ENCODE measurements at regions not wholly inside any gene's neighbourhood (a gene's known extent, or its start where the extent isn't known, plus 50 kb on each side); places are given as distances from the start of the nearest gene placed in this dataset.

GRCh38 chr16:79492036-79492435 is 108.5 kb downstream of the MAF start:
- in situ Hi-C loops (cut with MboI; ENCODE audit: low pct_unique_long_range_greater_than_20kb, low sequenced_read_pairs, unreplicated experiment) = no loop called here
- no peak for DNase-seq (ENCODE audit: low spot score)
- TF ChIP-seq, protein P1, sequence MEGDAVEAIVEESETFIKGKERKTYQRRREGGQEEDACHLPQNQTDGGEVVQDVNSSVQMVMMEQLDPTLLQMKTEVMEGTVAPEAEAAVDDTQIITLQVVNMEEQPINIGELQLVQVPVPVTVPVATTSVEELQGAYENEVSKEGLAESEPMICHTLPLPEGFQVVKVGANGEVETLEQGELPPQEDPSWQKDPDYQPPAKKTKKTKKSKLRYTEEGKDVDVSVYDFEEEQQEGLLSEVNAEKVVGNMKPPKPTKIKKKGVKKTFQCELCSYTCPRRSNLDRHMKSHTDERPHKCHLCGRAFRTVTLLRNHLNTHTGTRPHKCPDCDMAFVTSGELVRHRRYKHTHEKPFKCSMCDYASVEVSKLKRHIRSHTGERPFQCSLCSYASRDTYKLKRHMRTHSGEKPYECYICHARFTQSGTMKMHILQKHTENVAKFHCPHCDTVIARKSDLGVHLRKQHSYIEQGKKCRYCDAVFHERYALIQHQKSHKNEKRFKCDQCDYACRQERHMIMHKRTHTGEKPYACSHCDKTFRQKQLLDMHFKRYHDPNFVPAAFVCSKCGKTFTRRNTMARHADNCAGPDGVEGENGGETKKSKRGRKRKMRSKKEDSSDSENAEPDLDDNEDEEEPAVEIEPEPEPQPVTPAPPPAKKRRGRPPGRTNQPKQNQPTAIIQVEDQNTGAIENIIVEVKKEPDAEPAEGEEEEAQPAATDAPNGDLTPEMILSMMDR (IDR thresholded peaks at IDR 0.05; ENCODE audit: extremely low read depth, insufficient read depth, missing control alignments) = no peak

GRCh38 chr16:79485020-79485419 is 115.5 kb downstream of the MAF start:
- TF ChIP-seq, protein P1 (IDR thresholded peaks at IDR 0.05; ENCODE audit: extremely low read depth, insufficient read depth, missing control alignments) = no peak

GRCh38 chr16:79484237-79484636 is 116.3 kb downstream of the MAF start:
- TF ChIP-seq, protein P1 (IDR thresholded peaks at IDR 0.05; ENCODE audit: extremely low read depth, insufficient read depth, missing control alignments) = no peak
- no peak for DNase-seq (ENCODE audit: low spot score)
- in situ Hi-C loops (cut with MboI; ENCODE audit: low pct_unique_long_range_greater_than_20kb, low sequenced_read_pairs, unreplicated experiment) = no loop called here

More at GRCh38 chr16:79485020-79485419, 115.5 kb downstream of the MAF start:
- no peak for DNase-seq (ENCODE audit: low spot score)
- in situ Hi-C loops (cut with MboI; ENCODE audit: low pct_unique_long_range_greater_than_20kb, low sequenced_read_pairs, unreplicated experiment) = no loop called here

- no peak for DNase-seq (ENCODE audit: low spot score)
Measured at GRCh38 chr16:79483336-79483735, 117.2 kb downstream of the MAF start.

GRCh38 chr16:79482011-79482410 is 118.5 kb downstream of the MAF start:
- in situ Hi-C loops (cut with MboI; ENCODE audit: low pct_unique_long_range_greater_than_20kb, low sequenced_read_pairs, unreplicated experiment) = no loop called here
- TF ChIP-seq, protein P1 (IDR thresholded peaks at IDR 0.05; ENCODE audit: extremely low read depth, insufficient read depth, missing control alignments) = no peak
- DNase-seq (ENCODE audit: low spot score) = no peak

More at GRCh38 chr16:79483336-79483735, 117.2 kb downstream of the MAF start:
- in situ Hi-C loops (cut with MboI; ENCODE audit: low pct_unique_long_range_greater_than_20kb, low sequenced_read_pairs, unreplicated experiment) = no loop called here
- TF ChIP-seq, protein P1 (IDR thresholded peaks at IDR 0.05; ENCODE audit: extremely low read depth, insufficient read depth, missing control alignments) = no peak

- TF ChIP-seq, protein P1 (IDR thresholded peaks at IDR 0.05; ENCODE audit: extremely low read depth, insufficient read depth, missing control alignments) = no peak
- DNase-seq (ENCODE audit: low spot score) = no peak
- in situ Hi-C loops (cut with MboI; ENCODE audit: low pct_unique_long_range_greater_than_20kb, low sequenced_read_pairs, unreplicated experiment) = no loop called here
Measured at GRCh38 chr16:79480929-79481328, 119.6 kb downstream of the MAF start.

GRCh38 chr16:79480056-79480455 is 120.5 kb downstream of the MAF start:
- in situ Hi-C loops (cut with MboI; ENCODE audit: low pct_unique_long_range_greater_than_20kb, low sequenced_read_pairs, unreplicated experiment) = no loop called here
- TF ChIP-seq, protein P1 (IDR thresholded peaks at IDR 0.05; ENCODE audit: extremely low read depth, insufficient read depth, missing control alignments) = no peak
- no peak for DNase-seq (ENCODE audit: low spot score)

Measured in GM13977 (cell line).